ENCODE measurements at regions not wholly inside any gene's neighbourhood (a gene's known extent, or its start where the extent isn't known, plus 50 kb on each side); places are given as distances from the start of the nearest gene placed in this dataset.

- DNase-seq = no peak
Observed at GRCh38 chr20:9919271-9920014, 80.6 kb upstream of the PAK5 start.

GRCh38 chr20:9918348-9918747 is 79.5 kb upstream of the PAK5 start:
- no peak for DNase-seq

- no peak for DNase-seq
Observed at GRCh38 chr20:9916761-9917160, 77.9 kb upstream of the PAK5 start.

GRCh38 chr20:9912858-9913434 is 74.1 kb upstream of the PAK5 start:
- DNase-seq = peak; percentile 37

GRCh38 chr20:9912290-9912689 is 73.4 kb upstream of the PAK5 start:
- DNase-seq = no peak

- no peak for DNase-seq
Observed at GRCh38 chr20:9911519-9911918, 72.6 kb upstream of the PAK5 start.

- DNase-seq = no peak
Observed at GRCh38 chr20:9909167-9909566, 70.3 kb upstream of the PAK5 start.

GRCh38 chr20:9903048-9903655 is 64.3 kb upstream of the PAK5 start:
- DNase-seq = peak; percentile 5

GRCh38 chr20:9889270-9889981 is 50.5 kb upstream of the PAK5 start:
- peak; percentile 1 for DNase-seq

Data from activated CD4-positive, alpha-beta T cell treated with anti-CD3 and anti-CD28 coated beads, Interleukin-2, Interleukin-6, amounts not matched to agents 100 ng/mL and 50 ng/mL, durations not matched to agents 16 hours and 8 hours (primary cell).